ENCODE measurements at regions not wholly inside any gene's neighbourhood (a gene's known extent, or its start where the extent isn't known, plus 50 kb on each side); places are given as distances from the start of the nearest gene placed in this dataset.

DNA sequence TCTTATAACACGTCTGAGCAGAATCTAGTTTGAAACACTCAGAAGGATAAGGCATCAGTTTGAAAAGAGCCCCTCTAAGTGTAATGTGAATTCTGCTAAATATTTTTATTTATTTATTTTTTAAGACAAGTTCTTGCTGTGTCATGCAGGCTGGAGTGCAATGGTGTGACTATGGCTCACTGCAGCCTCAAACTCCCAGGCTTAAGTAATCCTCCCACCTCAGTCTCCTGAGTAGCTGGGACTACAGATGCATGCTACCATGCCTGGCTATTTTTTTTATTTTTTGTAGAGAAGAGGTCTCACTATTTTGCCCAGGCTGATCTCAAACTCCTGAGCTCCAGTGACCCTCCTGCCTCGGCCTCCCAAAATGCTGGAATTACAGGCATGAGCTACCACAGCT lies 225.9 kb upstream of the SEL1L start:
- TF ChIP-seq, protein P1, sequence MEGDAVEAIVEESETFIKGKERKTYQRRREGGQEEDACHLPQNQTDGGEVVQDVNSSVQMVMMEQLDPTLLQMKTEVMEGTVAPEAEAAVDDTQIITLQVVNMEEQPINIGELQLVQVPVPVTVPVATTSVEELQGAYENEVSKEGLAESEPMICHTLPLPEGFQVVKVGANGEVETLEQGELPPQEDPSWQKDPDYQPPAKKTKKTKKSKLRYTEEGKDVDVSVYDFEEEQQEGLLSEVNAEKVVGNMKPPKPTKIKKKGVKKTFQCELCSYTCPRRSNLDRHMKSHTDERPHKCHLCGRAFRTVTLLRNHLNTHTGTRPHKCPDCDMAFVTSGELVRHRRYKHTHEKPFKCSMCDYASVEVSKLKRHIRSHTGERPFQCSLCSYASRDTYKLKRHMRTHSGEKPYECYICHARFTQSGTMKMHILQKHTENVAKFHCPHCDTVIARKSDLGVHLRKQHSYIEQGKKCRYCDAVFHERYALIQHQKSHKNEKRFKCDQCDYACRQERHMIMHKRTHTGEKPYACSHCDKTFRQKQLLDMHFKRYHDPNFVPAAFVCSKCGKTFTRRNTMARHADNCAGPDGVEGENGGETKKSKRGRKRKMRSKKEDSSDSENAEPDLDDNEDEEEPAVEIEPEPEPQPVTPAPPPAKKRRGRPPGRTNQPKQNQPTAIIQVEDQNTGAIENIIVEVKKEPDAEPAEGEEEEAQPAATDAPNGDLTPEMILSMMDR (IDR thresholded peaks at IDR 0.05): no peak
- TF ChIP-seq, protein P2, sequence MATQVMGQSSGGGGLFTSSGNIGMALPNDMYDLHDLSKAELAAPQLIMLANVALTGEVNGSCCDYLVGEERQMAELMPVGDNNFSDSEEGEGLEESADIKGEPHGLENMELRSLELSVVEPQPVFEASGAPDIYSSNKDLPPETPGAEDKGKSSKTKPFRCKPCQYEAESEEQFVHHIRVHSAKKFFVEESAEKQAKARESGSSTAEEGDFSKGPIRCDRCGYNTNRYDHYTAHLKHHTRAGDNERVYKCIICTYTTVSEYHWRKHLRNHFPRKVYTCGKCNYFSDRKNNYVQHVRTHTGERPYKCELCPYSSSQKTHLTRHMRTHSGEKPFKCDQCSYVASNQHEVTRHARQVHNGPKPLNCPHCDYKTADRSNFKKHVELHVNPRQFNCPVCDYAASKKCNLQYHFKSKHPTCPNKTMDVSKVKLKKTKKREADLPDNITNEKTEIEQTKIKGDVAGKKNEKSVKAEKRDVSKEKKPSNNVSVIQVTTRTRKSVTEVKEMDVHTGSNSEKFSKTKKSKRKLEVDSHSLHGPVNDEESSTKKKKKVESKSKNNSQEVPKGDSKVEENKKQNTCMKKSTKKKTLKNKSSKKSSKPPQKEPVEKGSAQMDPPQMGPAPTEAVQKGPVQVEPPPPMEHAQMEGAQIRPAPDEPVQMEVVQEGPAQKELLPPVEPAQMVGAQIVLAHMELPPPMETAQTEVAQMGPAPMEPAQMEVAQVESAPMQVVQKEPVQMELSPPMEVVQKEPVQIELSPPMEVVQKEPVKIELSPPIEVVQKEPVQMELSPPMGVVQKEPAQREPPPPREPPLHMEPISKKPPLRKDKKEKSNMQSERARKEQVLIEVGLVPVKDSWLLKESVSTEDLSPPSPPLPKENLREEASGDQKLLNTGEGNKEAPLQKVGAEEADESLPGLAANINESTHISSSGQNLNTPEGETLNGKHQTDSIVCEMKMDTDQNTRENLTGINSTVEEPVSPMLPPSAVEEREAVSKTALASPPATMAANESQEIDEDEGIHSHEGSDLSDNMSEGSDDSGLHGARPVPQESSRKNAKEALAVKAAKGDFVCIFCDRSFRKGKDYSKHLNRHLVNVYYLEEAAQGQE (IDR thresholded peaks at IDR 0.05): no peak
- TF ChIP-seq HOXA7 (CRISPR knock-in tag; IDR thresholded peaks at IDR 0.05) (no peak), POLR2A (IDR thresholded peaks at IDR 0.05; ENCODE audit: low read length) (no peak), RARB (CRISPR knock-in tag; IDR thresholded peaks at IDR 0.05) (no peak), JUN (IDR thresholded peaks at IDR 0.05) (no peak), TFCP2L1 (CRISPR knock-in tag; IDR thresholded peaks at IDR 0.05) (no peak), EP300 (IDR thresholded peaks at IDR 0.05) (no peak), MAZ (IDR thresholded peaks at IDR 0.05; ENCODE audit: borderline replicate concordance, low read depth, low read length) (no peak), MAFK (IDR thresholded peaks at IDR 0.05; ENCODE audit: partially characterized antibody) (no peak), JUNB (IDR thresholded peaks at IDR 0.05) (no peak)
- TF ChIP-seq, protein P3, sequence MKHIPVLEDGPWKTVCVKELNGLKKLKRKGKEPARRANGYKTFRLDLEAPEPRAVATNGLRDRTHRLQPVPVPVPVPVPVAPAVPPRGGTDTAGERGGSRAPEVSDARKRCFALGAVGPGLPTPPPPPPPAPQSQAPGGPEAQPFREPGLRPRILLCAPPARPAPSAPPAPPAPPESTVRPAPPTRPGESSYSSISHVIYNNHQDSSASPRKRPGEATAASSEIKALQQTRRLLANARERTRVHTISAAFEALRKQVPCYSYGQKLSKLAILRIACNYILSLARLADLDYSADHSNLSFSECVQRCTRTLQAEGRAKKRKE (CRISPR knock-in tag; IDR thresholded peaks at IDR 0.05; ENCODE audit: low read depth): no peak
